ENCODE measurements at regions not wholly inside any gene's neighbourhood (a gene's known extent, or its start where the extent isn't known, plus 50 kb on each side); places are given as distances from the start of the nearest gene placed in this dataset.

GRCh38 chr2:167715932-167716331, 531.5 kb downstream of the STK39 start:
- TF ChIP-seq CTCF (IDR thresholded peaks at IDR 0.05) (no peak), POLR2A (IDR thresholded peaks at IDR 0.05) (no peak)
